ENCODE measurements at regions not wholly inside any gene's neighbourhood (a gene's known extent, or its start where the extent isn't known, plus 50 kb on each side); places are given as distances from the start of the nearest gene placed in this dataset.

DNA sequence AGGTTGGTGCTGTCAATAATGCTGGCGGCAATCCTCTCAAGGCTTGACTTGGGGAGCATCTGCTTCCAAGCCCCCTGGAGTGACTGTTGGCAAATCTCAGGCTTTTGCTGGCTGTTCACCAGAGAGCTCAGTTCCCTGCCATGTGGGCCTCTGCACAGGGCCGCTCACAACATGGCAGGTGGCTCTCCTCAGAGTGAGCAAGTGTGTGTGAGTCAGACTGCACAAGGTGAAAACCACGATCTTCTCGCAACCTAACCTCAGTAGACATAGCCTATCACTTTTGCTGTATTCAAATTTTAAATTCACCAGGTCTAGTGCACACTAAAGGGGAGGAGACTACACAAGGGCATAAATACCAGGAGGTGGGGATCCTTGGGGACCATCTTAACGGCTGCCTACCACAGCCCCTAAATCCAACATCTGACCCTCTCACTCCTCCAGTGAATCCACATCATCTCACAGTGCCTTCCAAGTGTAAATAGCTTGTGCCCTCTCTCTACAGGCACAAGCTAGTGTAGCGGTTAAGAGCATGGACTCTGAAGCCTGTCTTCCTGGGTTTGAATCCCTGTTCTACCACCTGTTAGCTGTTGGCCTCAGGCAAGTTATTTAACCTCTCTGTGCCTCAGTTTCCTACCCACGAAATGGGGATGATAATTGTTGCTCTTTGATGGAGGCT lies 187.7 kb upstream of the CXCR4 start (continued):
- TF ChIP-seq, protein P1, sequence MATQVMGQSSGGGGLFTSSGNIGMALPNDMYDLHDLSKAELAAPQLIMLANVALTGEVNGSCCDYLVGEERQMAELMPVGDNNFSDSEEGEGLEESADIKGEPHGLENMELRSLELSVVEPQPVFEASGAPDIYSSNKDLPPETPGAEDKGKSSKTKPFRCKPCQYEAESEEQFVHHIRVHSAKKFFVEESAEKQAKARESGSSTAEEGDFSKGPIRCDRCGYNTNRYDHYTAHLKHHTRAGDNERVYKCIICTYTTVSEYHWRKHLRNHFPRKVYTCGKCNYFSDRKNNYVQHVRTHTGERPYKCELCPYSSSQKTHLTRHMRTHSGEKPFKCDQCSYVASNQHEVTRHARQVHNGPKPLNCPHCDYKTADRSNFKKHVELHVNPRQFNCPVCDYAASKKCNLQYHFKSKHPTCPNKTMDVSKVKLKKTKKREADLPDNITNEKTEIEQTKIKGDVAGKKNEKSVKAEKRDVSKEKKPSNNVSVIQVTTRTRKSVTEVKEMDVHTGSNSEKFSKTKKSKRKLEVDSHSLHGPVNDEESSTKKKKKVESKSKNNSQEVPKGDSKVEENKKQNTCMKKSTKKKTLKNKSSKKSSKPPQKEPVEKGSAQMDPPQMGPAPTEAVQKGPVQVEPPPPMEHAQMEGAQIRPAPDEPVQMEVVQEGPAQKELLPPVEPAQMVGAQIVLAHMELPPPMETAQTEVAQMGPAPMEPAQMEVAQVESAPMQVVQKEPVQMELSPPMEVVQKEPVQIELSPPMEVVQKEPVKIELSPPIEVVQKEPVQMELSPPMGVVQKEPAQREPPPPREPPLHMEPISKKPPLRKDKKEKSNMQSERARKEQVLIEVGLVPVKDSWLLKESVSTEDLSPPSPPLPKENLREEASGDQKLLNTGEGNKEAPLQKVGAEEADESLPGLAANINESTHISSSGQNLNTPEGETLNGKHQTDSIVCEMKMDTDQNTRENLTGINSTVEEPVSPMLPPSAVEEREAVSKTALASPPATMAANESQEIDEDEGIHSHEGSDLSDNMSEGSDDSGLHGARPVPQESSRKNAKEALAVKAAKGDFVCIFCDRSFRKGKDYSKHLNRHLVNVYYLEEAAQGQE (IDR thresholded peaks at IDR 0.05): no peak
- TF ChIP-seq HDAC2 (IDR thresholded peaks at IDR 0.05) (no peak), MAFK (IDR thresholded peaks at IDR 0.05; ENCODE audit: partially characterized antibody) (no peak)

GRCh38 chr2:136301006-136301405 lies 183.1 kb upstream of the CXCR4 start:
- POLR2A ChIA-PET: no interaction called here
- FAIRE-seq: no peak
- CTCF ChIA-PET: no interaction called here
- 50% methylated on average over 10 of the region's 10 CpGs for WGBS (ENCODE audit: missing lambda C conversion rate)
- TF ChIP-seq MAZ (IDR thresholded peaks at IDR 0.05; ENCODE audit: borderline replicate concordance, low read depth, low read length) (no peak), HDAC2 (IDR thresholded peaks at IDR 0.05) (no peak), ESRRA (IDR thresholded peaks at IDR 0.05; ENCODE audit: borderline replicate concordance, low read length) (no peak), CBX8 (IDR thresholded peaks at IDR 0.05) (no peak), JUNB (IDR thresholded peaks at IDR 0.05) (no peak), SREBF2 (IDR thresholded peaks at IDR 0.05) (no peak), MYC (IDR thresholded peaks at IDR 0.05; ENCODE audit: borderline replicate concordance, low read length) (no peak), FOSL2 (IDR thresholded peaks at IDR 0.05) (no peak), FOSL2 (CRISPR knock-in tag; IDR thresholded peaks at IDR 0.05) (no peak), FOSB (CRISPR knock-in tag; IDR thresholded peaks at IDR 0.05) (no peak), ZC3H11A (IDR thresholded peaks at IDR 0.05) (no peak), POLR2AphosphoS2 (conservative IDR thresholded peaks at IDR 0.05; ENCODE audit: low read length) (no peak), EHF (CRISPR knock-in tag; IDR thresholded peaks at IDR 0.05) (no peak), FOXS1 (CRISPR knock-in tag; IDR thresholded peaks at IDR 0.05) (no peak), POLR2A (IDR thresholded peaks at IDR 0.05; ENCODE audit: low read length) (no peak), ZFP36 (IDR thresholded peaks at IDR 0.05; ENCODE audit: borderline replicate concordance, partially characterized antibody) (no peak)
- DNase-seq (ENCODE audit: low read depth in 1 of 2, low spot score in 1 of 2): no peak
- no peaks in the 10 kb centered on the region for H3K4me1 ChIP-seq
- H3K4me3 ChIP-seq: no peak overlapping the region
- no peak overlapping the region for H3K27ac ChIP-seq
- no peaks in the 10 kb centered on the region for H3K9me3 ChIP-seq
- no peak overlapping the region for H3K4me2 ChIP-seq
- ATAC-seq: no peak

DNA sequence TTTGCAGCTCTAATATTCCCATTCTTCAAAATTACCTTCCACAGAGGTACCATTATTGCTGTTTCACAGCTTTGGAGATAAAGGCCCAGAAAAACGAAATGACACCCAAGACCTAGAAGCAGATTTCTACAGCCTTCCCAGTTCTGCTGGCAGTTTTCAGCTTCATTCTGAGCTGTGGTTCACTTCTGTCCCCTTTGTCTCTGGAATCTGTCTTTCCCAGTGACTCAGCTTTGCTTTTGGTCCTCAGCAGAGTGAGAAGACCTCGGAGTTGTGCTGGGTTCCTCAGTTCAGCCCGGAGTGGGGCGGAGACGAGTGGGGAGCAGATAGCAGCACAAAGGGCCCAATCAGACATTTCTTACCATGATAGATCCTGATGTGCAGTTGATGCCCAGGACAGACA lies 180.7 kb upstream of the CXCR4 start:
- Histone ChIP-seq H3K27ac (no peak overlapping the region), H3K9me3 (no peaks in the 10 kb centered on the region), H3K4me1 (no peaks in the 10 kb centered on the region), H3K4me3 (no peak overlapping the region), H3K4me2 (no peak overlapping the region)
- FAIRE-seq (no peak), DNase-seq (ENCODE audit: low read depth in 1 of 2, low spot score in 1 of 2) (no peak), ATAC-seq (no peak)
- WGBS (ENCODE audit: missing lambda C conversion rate): 46% methylated on average over 5 of the region's 5 CpGs
- ChIA-PET CTCF (no interaction called here), POLR2A (no interaction called here)
- TF ChIP-seq SREBF2 (IDR thresholded peaks at IDR 0.05): no peak
- TF ChIP-seq EHF (CRISPR knock-in tag; IDR thresholded peaks at IDR 0.05): no peak
- no peak for TF ChIP-seq TP53 (CRISPR knock-in tag; IDR thresholded peaks at IDR 0.05)
- no peak for TF ChIP-seq ZSCAN20 (CRISPR knock-in tag; IDR thresholded peaks at IDR 0.05)
- TF ChIP-seq, protein P2, sequence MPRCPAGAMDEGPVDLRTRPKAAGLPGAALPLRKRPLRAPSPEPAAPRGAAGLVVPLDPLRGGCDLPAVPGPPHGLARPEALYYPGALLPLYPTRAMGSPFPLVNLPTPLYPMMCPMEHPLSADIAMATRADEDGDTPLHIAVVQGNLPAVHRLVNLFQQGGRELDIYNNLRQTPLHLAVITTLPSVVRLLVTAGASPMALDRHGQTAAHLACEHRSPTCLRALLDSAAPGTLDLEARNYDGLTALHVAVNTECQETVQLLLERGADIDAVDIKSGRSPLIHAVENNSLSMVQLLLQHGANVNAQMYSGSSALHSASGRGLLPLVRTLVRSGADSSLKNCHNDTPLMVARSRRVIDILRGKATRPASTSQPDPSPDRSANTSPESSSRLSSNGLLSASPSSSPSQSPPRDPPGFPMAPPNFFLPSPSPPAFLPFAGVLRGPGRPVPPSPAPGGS (IDR thresholded peaks at IDR 0.05): no peak
- TF ChIP-seq JUN (IDR thresholded peaks at IDR 0.05): no peak
- no peak for TF ChIP-seq POLR2A (IDR thresholded peaks at IDR 0.05; ENCODE audit: low read length)
- TF ChIP-seq FOSB (CRISPR knock-in tag; IDR thresholded peaks at IDR 0.05): no peak

Data from A549 (cell line).